GM18508 (cell line): ENCODE measurements at regions not wholly inside any gene's neighbourhood (a gene's known extent, or its start where the extent isn't known, plus 50 kb on each side); places are given as distances from the start of the nearest gene placed in this dataset.

Experiments
- ATAC-seq: cut with Tn5 transposase; IDR thresholded peaks from one replicate; pipeline ENCODE4 v1.9.1; 2021; ENCODE audit warnings: moderate number of reproducible peaks; ENCODE audit not compliant: insufficient read depth, unreplicated experiment

DNA sequence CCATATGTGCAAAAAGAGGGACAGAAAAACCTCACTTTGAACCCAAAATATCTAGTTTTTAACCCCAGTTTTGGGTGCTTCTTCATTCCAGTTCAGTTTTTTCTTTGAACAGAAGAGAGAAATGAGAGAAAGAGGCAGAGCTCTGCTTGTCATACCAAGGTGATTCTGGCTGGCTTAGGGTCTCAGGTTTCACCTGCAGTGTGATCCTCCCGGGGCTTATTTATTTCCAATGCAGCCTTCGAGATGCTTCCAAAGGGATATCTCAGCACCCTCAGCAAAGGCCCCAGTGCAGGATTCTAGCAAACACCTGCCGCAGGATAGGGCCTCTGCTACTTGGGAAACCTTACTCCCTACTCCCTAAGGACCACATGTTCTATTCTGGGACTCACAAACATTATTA is 131.3 kb downstream of the WDR11 start:
- ATAC-seq, result no peak

DNA sequence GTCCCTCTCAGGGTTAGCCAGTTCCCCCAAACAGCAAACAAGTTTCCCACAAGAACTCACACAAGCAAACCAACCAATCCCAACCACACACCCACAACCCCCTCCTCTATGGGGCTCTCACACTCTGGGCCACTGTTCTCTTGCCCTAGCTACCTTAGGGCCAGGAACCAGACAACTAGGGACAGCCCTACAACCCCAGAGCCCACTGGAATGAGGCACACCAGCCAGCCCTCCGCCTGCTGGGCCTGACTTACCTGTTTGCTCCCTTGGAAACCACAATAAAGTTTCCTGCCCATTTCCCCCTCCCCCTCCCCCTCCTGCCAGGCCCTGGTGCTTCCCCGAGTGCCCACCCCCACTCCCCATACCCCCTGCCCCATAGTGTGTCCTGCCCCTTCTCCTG is 132.6 kb downstream of the WDR11 start:
- no peak for ATAC-seq

DNA sequence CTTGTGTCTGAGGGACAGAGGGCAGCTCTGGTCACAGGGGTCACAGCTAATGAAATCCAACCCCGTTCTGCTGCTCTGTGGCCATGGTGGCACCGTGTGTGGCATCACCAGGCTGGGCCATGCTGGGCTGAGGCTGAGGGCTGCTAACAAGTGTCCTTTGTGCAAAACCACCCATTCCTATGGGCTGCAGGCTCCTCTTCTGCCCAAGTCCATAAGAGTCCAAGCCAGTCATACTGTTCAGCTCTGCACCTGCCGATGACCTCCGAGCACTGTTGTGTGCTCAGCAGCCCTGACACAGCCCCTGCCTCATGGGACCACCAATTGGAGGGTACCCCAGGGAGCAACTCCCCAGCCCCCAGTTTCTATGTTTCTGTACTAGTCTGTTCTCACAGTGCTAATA is 133.1 kb downstream of the WDR11 start:
- ATAC-seq, result no peak

DNA sequence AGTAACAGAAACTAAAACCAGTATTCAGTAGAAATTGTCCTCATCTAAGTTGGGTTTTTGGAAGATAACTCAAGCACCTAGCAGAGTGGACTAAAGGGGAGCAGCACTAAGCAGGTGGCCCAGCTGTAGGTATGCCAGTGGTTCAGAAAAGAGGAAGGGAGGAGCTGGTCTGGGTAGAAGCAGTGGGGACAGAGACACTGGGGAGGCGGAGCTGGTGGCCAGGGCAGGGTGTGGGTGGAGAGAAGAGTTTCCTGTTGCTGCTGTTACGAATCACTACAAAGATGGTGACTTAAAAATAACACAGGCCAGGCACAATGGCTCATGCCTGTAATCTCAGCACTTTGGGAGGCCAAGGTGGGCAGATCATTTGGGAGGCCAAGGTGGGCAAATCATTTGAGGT is 136.2 kb downstream of the WDR11 start:
- ATAC-seq, result no peak

GRCh38 chr10:120988751-120989150 is 137.6 kb downstream of the WDR11 start:
- ATAC-seq, result no peak

- no peak for ATAC-seq
These were observed 138.1 kb downstream of the WDR11 start for GRCh38 chr10:120989279-120989678.

DNA sequence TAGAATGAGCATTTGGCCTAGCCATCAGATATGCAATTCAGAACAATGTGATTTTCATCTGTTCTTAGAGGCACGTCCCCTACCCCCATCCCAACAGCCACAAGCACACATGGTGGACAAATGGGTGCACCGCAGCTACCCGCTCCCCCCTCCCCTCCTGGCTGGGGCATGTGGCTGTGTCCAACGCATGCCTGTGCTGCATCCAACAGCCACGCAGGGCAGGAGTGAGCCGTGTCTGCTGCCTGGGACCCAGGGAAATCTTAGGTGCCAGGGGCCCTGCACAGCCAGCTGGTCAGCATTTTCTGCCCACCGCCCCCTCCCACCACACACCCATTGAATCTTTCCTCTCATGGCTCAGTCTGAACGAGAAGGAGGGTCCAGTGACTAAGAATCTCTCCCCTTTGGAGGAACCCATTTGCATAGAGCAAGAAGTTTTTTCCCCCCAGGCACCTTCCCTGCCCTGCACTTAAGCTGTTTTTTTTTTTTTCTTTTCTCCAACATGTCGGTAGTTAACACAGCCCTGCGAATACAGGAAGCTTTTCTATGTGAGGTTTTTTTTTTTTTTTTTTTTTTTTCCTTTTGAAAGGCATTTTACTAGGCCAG is 138.9 kb downstream of the WDR11 start:
- no peak for ATAC-seq

GRCh38 chr10:120990831-120991230 is 139.7 kb downstream of the WDR11 start:
- no peak for ATAC-seq

DNA sequence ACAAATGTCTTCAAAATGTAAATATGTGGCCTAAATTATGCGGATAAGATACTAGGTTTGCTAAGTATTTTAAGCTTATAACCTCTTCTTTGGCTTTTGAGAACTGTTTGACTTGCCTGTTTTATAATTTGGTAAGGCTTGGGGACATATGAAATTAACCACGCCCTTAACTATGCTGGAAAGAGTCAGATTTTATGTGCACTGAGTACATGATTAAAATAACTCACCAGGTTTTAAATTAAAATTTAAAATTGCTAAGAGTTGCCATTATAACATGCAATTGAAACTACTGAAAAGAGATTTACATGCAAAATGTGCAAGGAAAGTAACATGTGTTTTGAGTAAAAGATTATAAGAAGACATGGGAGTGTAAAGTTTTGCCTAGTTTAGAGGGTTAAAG is 141.9 kb downstream of the WDR11 start:
- ATAC-seq, result no peak

GRCh38 chr10:120995768-120996167 is 144.6 kb downstream of the WDR11 start:
- no peak for ATAC-seq

GRCh38 chr10:120996456-120997034 is 145.4 kb downstream of the WDR11 start:
- no peak for ATAC-seq

- ATAC-seq, result no peak
These were observed 146.2 kb downstream of the WDR11 start for GRCh38 chr10:120997313-120997712.

GRCh38 chr10:120997756-120998155 is 146.6 kb downstream of the WDR11 start:
- no peak for ATAC-seq

- ATAC-seq, result no peak
These were observed 147.1 kb downstream of the WDR11 start for GRCh38 chr10:120998251-120998650.

GRCh38 chr10:120998782-120999285 is 147.7 kb downstream of the WDR11 start:
- no peak for ATAC-seq

- no peak for ATAC-seq
These were observed 148.7 kb downstream of the WDR11 start for GRCh38 chr10:120999868-121000267.

DNA sequence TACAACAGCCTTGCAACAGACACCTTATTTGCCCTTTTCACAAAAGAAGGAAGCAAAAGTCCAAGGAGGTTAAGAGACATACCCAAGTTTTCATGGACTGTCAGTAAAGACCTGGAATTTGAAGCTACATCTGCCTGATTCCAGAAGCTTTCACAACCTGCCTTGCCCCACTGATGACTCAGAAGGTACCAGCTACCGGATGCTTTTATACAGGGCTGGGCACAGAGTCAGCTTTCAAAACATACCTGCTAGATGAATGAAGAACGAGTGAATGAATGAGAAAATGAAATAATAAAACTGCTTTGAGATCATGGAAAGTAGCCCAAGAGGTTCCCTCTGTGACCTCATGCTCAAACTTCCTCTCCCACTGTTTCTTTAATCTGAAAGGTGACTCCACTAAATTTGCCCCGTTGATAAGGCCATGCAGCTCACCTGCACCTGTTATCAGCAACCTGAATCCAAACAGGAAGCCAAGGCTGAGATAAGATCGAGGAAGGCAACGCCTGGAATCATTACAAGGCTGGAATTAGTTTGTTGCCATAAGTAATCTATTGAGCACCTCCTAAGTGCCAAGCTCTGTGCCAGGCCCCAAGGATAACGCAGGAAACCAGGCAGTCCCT is 151.5 kb downstream of the WDR11 start:
- no peak for ATAC-seq

GRCh38 chr10:121005948-121006587 is 154.9 kb downstream of the WDR11 start:
- ATAC-seq, result no peak

GRCh38 chr10:121007264-121007663 is 156.1 kb downstream of the WDR11 start:
- no peak for ATAC-seq

- ATAC-seq, result no peak
These were observed 164.8 kb downstream of the WDR11 start for GRCh38 chr10:121015916-121016315.

- ATAC-seq, result no peak
These were observed 173.9 kb downstream of the WDR11 start for GRCh38 chr10:121024905-121025584.
